Stimulated activated CD8-positive, alpha-beta memory T cell treated with anti-CD3 and anti-CD28 coated beads, Interleukin-7, amount 100 ng/mL, for 48 hours (primary cell): ENCODE measurements at regions not wholly inside any gene's neighbourhood (a gene's known extent, or its start where the extent isn't known, plus 50 kb on each side); places are given as distances from the start of the nearest gene placed in this dataset.

Experiments
- DNase-seq, 2 donors: peaks; one replicate each; pipeline ENCODE4 v3.0.0-alpha.2; 2020; ENCODE audit warnings: low read depth in 1 of 2; ENCODE audit errors: extremely low read depth in 1 of 2

- DNase-seq = no peak
Observed at GRCh38 chr2:185145316-185146121, 547.2 kb downstream of the ZNF804A start.

- DNase-seq = no peak
Observed at GRCh38 chr2:185147361-185147760, 549.0 kb downstream of the ZNF804A start.

GRCh38 chr2:185152186-185152585 is 553.9 kb downstream of the ZNF804A start:
- DNase-seq = no peak

GRCh38 chr2:185161701-185162100 is 563.4 kb downstream of the ZNF804A start:
- DNase-seq = no peak

GRCh38 chr2:185174353-185174752 is 564.3 kb upstream of the FSIP2 start:
- no peak for DNase-seq

- DNase-seq = no peak
Observed at GRCh38 chr2:185179743-185180142, 558.9 kb upstream of the FSIP2 start.

GRCh38 chr2:185181901-185182300 is 556.7 kb upstream of the FSIP2 start:
- DNase-seq = no peak

- DNase-seq = no peak
Observed at GRCh38 chr2:185185044-185185443, 553.6 kb upstream of the FSIP2 start.

- no peak for DNase-seq
Observed at GRCh38 chr2:185187421-185187820, 551.2 kb upstream of the FSIP2 start.

- DNase-seq = no peak
Observed at GRCh38 chr2:185188656-185189055, 549.9 kb upstream of the FSIP2 start.

GRCh38 chr2:185201063-185201462 is 537.5 kb upstream of the FSIP2 start:
- no peak for DNase-seq

GRCh38 chr2:185202381-185202780 is 536.2 kb upstream of the FSIP2 start:
- no peak for DNase-seq

- no peak for DNase-seq
Observed at GRCh38 chr2:185202945-185203528, 535.6 kb upstream of the FSIP2 start.

GRCh38 chr2:185208261-185208660 is 530.3 kb upstream of the FSIP2 start:
- DNase-seq = no peak

- no peak for DNase-seq
Observed at GRCh38 chr2:185215497-185215896, 523.1 kb upstream of the FSIP2 start.

- DNase-seq = no peak
Observed at GRCh38 chr2:185219981-185220380, 518.6 kb upstream of the FSIP2 start.

GRCh38 chr2:185222311-185222710 is 516.3 kb upstream of the FSIP2 start:
- no peak for DNase-seq

- DNase-seq = no peak
Observed at GRCh38 chr2:185227391-185227790, 511.2 kb upstream of the FSIP2 start.

GRCh38 chr2:185239491-185239890 is 499.1 kb upstream of the FSIP2 start:
- DNase-seq = no peak

- no peak for DNase-seq
Observed at GRCh38 chr2:185240796-185241195, 497.8 kb upstream of the FSIP2 start.

GRCh38 chr2:185241556-185241955 is 497.0 kb upstream of the FSIP2 start:
- no peak for DNase-seq

- DNase-seq = no peak
Observed at GRCh38 chr2:185242462-185242861, 496.1 kb upstream of the FSIP2 start.

GRCh38 chr2:185245216-185245615 is 493.4 kb upstream of the FSIP2 start:
- DNase-seq = no peak
